GM21526 (cell line): ENCODE measurements at regions not wholly inside any gene's neighbourhood (a gene's known extent, or its start where the extent isn't known, plus 50 kb on each side); places are given as distances from the start of the nearest gene placed in this dataset.
"Not testable (repeated sequence)": the region's sequence is repeated elsewhere in the genome, so short reads cannot be mapped to it uniquely, and the experiment has no call there.

Experiments used
- ATAC-seq: cut with Tn5 transposase; IDR thresholded peaks from one replicate; pipeline ENCODE4 v1.9.1; 2021; ENCODE audit warnings: moderate library complexity; ENCODE audit not compliant: unreplicated experiment, low FRiP score

- ATAC-seq: no peak
Observed at GRCh38 chr20:39961637-39962244, 727.3 kb downstream of the MAFB start.

- no peak for ATAC-seq
Observed at GRCh38 chr20:39960522-39961428, 728.3 kb downstream of the MAFB start.

- ATAC-seq: not testable (repeated sequence)
Observed at GRCh38 chr20:39957911-39958310, 731.1 kb downstream of the MAFB start.

GRCh38 chr20:39954621-39955020 is 734.4 kb downstream of the MAFB start:
- ATAC-seq: no peak

- no peak for ATAC-seq
Observed at GRCh38 chr20:39946931-39947330, 742.1 kb downstream of the MAFB start.

DNA sequence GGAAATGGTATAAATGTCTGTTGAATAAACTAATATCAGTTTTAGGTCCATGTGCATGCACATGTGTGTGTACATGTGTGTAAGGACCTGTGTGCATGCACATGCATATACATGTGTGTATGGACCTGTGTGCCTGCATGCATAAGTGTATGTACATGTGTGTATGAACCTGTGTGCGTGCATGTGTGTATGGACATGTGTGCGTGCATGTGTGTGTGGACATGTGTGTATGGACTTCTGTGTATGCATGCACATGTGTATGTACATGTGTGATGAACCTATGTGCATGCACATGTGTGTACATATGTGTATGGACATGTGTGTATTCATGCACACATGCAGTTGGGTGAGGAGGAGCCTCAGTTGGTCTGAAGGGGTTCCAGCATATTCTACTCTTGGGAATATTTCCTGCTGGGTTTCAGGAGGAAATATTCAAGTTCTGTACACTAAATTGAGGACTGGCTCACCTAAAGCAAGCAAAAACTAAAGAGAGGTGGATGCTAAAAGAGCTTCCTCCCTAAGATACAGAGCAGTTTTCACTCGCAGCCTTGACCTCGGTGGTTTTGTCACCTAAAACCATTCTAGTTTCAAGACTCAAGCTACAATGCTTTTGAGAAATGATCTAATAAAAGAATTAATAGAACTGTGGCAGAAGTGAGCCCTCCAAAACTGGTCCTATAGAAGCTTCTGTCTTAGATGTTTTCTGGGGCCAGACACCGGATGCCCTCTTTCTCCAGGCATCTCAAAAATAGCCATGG is 742.8 kb downstream of the MAFB start:
- ATAC-seq: no peak

- ATAC-seq: no peak
Observed at GRCh38 chr20:39944861-39945260, 744.2 kb downstream of the MAFB start.

- no peak for ATAC-seq
Observed at GRCh38 chr20:39943336-39943735, 745.7 kb downstream of the MAFB start.

DNA sequence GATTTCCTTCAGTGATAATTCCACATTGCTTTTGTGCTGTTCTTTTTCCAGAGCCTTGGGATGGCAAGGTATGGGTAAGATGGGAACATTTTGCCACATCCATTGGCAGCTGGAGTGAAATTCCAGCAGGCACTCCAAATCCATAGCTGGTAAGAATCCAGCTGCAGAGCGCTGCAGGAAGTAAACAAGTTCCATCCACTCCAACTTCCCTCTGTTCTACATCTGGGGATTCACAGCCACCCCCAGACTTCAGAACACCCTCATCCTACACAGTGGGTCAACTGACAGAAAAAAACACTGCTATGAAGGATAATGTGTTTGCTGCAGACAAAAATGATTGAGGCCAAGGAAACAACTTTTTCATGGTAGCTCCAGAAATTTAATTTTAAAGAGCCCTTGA is 747.8 kb downstream of the MAFB start:
- ATAC-seq: no peak

- no peak for ATAC-seq
Observed at GRCh38 chr20:39939241-39939865, 749.7 kb downstream of the MAFB start.

GRCh38 chr20:39936401-39936800 is 752.6 kb downstream of the MAFB start:
- ATAC-seq: no peak

DNA sequence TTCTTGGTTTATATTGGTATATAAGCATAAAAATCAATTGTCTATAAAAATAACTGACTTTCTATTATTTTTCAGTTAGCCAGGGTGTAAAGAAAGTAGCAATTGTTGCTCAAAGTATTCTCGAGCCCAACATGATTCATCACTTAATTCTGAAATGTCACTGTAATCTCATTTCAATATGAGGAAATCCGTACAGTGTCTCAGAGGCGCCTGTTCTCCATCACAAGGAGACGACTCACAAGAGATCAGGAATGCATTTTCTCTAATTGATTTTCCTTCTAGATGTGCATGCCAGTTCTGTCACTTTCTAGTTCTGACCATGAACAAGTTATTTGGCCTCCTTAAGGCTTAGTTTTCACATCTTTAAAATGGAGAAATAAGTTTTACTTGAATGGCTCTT is 753.1 kb downstream of the MAFB start:
- no peak for ATAC-seq

DNA sequence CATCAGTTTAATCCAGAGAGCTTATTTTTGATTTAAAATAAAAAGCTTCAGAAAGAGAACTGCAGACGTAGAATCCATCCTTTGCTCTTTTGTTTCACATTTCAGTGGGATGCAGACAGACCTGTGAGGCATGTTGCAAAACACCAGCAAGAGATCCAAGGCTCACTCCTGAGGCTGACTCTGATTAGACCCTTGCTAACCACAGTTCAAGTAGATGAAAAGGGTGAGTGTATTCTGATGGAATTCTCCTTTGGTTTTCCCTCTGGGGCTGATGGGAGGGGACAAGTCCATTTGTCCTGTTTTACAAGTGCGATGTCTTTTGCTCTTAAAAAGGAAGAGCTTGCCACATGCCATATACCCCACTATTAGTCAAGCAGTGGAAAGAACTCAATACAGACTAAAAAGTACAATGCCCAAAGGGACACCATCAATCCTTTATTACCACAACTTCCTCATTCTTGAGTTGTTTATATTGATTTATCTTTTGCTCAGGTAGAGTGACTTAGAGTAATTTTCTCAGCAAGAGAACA is 772.7 kb downstream of the MAFB start:
- ATAC-seq: no peak

DNA sequence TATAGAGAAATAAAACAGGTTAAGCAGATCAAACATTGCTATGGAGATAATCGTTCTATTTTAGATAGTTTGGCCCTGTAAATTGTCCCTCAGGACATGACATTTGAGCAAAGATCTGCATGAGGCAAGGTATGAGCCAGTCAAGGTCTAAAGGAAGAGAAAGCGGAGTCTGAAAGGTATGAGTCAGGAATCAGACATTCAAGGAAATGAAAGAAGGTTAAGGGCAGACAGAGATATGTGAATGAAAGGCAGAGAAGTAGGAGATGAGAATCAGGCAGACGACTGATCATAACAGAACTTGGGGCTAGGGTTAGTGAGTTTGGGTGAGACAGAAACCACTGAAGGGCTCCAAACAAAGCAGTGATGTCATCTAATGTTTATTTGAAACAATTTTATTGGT is 775.8 kb downstream of the MAFB start:
- ATAC-seq: no peak

DNA sequence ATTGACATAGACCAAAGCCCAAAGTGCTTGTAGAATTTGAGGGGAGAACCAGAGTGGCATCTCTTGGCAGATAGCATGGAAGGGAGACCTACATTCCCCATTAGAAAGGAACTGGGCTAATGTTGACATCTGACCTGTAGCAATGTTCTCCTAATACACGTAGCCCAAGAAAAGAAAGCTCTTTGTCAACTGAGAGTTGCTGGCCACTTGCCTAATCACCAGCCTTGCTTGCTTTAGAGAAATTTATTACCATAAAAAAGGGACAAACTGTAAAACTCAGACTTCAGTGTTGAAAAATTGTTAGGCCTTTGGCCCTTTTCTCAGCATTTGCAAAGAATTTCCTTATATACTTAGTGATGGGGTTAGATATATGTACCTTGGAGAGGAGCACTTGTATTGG is 777.5 kb downstream of the MAFB start:
- ATAC-seq: no peak

GRCh38 chr20:39910536-39910935 is 778.5 kb downstream of the MAFB start:
- no peak for ATAC-seq

GRCh38 chr20:39909447-39909846 is 779.6 kb downstream of the MAFB start:
- no peak for ATAC-seq

- no peak for ATAC-seq
Observed at GRCh38 chr20:39904476-39905112, 784.4 kb downstream of the MAFB start.

- ATAC-seq: no peak
Observed at GRCh38 chr20:39903806-39904465, 785.1 kb downstream of the MAFB start.

DNA sequence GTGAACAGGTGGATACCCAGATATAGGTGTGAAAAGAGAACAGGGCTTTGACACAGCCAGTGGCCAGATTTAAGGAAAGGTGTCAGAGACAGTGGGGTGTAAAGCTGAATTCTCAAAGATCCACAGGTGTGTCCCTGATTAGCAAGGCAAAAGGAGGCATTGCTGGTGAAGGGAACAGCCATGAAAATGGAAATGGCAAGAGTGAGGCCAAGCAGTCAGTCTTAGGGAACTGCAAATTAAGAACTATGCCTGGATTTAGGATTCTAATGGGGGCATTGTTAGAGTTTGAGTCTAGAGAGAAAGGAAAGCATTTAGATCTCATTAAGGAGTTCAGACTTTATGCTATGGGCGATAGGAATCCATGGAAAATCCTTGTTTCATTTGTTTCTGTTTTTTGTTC is 789.2 kb downstream of the MAFB start:
- no peak for ATAC-seq
